ENCODE measurements at regions not wholly inside any gene's neighbourhood (a gene's known extent, or its start where the extent isn't known, plus 50 kb on each side); places are given as distances from the start of the nearest gene placed in this dataset.

DNA sequence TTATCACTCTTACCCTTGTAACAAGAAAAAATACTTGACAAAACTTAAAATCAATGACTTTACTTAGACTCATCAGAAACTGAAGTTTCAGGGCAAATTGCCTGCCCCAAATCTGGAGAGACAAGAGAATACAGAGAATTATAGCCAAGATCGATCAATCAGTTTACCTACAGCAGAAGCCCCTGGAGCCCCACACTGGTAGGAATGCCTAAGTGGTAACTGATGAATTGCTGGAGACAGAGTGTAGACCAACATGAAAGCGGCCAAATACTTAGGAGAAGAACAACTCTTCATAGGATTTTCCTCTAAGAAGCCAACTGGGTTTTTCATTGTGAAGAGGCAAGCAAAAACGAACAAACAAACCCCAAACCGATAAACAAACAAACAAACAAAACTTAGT, 1430.0 kb downstream of the EFNB2 start:
- TF ChIP-seq GATA2 (IDR thresholded peaks at IDR 0.05; ENCODE audit: low read depth, low read length) (no peak), GATA3 (IDR thresholded peaks at IDR 0.05; ENCODE audit: low read depth, low read length) (no peak)

Measured in SH-SY5Y (cell line).